Gastrocnemius medialis (tissue), 4 donors: ENCODE measurements at regions not wholly inside any gene's neighbourhood (a gene's known extent, or its start where the extent isn't known, plus 50 kb on each side); places are given as distances from the start of the nearest gene placed in this dataset.

Source experiments
- POLR2A ChIP-seq, 2 donors: fragments of 450-650 bp; IDR thresholded peaks; one replicate each; pipeline ENCODE4 v1.6.1; 2017; ENCODE audit warnings: antibody characterized with exemption in 2 of 2, mild to moderate bottlenecking in 2 of 2, moderate library complexity in 2 of 2
- TF ChIP-seq, protein P1 (sequence below), 5 experiments: fragments of 450-650 bp in 3 of 5; fragments of 200-600 bp in 2 of 5; sonication (generic) in 2 of 5; IDR thresholded peaks in 4 of 5; conservative IDR thresholded peaks in 1 of 5; 1 replicate in 4 of 5; 2 replicates in 1 of 5; pipeline ENCODE4 v1.5.1; 2016 to 2019; ENCODE audit warnings: antibody characterized with exemption in 5 of 5, mild to moderate bottlenecking in 3 of 5, moderate library complexity in 3 of 5

DNA sequence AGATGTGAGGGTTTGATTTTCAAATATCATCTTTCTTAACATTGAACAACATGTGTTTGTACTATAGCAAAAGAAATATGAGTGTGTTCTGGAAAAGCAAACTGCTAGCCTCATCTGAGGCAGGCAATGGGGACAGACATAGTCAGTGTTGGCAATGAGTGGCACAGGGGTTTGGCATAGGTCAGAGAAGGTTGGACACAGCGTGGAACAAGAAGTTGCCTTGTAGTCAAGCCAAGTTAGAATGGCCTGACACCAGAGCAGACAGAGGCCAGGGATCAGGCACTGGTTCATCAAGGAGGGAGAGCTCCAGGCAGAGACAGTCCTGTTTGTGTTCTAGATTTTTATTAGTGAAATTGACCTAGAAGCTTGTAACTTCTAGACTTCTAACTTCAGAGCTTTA, 100.8 kb upstream of the TANK start:
- TF ChIP-seq POLR2A (IDR thresholded peaks at IDR 0.05): no peak
- TF ChIP-seq, protein P1, sequence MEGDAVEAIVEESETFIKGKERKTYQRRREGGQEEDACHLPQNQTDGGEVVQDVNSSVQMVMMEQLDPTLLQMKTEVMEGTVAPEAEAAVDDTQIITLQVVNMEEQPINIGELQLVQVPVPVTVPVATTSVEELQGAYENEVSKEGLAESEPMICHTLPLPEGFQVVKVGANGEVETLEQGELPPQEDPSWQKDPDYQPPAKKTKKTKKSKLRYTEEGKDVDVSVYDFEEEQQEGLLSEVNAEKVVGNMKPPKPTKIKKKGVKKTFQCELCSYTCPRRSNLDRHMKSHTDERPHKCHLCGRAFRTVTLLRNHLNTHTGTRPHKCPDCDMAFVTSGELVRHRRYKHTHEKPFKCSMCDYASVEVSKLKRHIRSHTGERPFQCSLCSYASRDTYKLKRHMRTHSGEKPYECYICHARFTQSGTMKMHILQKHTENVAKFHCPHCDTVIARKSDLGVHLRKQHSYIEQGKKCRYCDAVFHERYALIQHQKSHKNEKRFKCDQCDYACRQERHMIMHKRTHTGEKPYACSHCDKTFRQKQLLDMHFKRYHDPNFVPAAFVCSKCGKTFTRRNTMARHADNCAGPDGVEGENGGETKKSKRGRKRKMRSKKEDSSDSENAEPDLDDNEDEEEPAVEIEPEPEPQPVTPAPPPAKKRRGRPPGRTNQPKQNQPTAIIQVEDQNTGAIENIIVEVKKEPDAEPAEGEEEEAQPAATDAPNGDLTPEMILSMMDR (IDR thresholded peaks at IDR 0.05 in 4 of 5, conservative IDR thresholded peaks at IDR 0.05 in 1 of 5): no peak
